Transverse colon (tissue), 4 donors: ENCODE measurements at regions not wholly inside any gene's neighbourhood (a gene's known extent, or its start where the extent isn't known, plus 50 kb on each side); places are given as distances from the start of the nearest gene placed in this dataset.

Source experiments
- CTCF ChIP-seq, 5 experiments: fragments of 200-600 bp in 3 of 5; fragments of 450-650 bp in 2 of 5; sonication (generic) in 3 of 5; IDR thresholded peaks; 1 replicate in 2 of 5; 2 replicates in 3 of 5; pipeline ENCODE4 v1.5.1; 2016 to 2017; ENCODE audit warnings: antibody characterized with exemption in 5 of 5, inconsistent platforms in 3 of 5, mild to moderate bottlenecking in 2 of 5, moderate library complexity in 1 of 5
- EP300 ChIP-seq: sonication (generic); formaldehyde crosslinking; IDR thresholded peaks from one replicate; pipeline ENCODE4 v1.6.1; 2017; ENCODE audit warnings: antibody characterized with exemption, low read depth
- POLR2A ChIP-seq: fragments of 450-650 bp; IDR thresholded peaks from one replicate; pipeline ENCODE4 v1.6.1; 2016; ENCODE audit warnings: antibody characterized with exemption, mild to moderate bottlenecking, moderate library complexity
- POLR2AphosphoS5 ChIP-seq, 3 donors: sonication (generic); formaldehyde crosslinking; IDR thresholded peaks; one replicate each; pipeline ENCODE4 v1.6.1; 2016; ENCODE audit warnings: antibody characterized with exemption in 3 of 3

- TF ChIP-seq POLR2AphosphoS5 (IDR thresholded peaks at IDR 0.05) = no peak
- TF ChIP-seq CTCF (IDR thresholded peaks at IDR 0.05) = no peak
- no peak for TF ChIP-seq POLR2A
- no peak for TF ChIP-seq EP300
These were observed 80.7 kb upstream of the ATP10A start for GRCh38 chr15:25943831-25944230.
